22Rv1 (cell line): ENCODE measurements at regions not wholly inside any gene's neighbourhood (a gene's known extent, or its start where the extent isn't known, plus 50 kb on each side); places are given as distances from the start of the nearest gene placed in this dataset.

Experiments
- H3K27ac ChIP-seq: fragments of 450-650 bp; 2 replicates; pipeline ENCODE4 v1.5.1; 2017
- CTCF ChIP-seq: fragments of 450-650 bp; IDR thresholded peaks from 2 replicates; pipeline ENCODE4 v1.5.1; 2017; ENCODE audit warnings: mild to moderate bottlenecking
- ZFX ChIP-seq: fragments of 450-650 bp; IDR thresholded peaks from 2 replicates; pipeline ENCODE4 v1.6.1; 2017; ENCODE audit warnings: antibody characterized with exemption, borderline replicate concordance

GRCh38 chr1:218750216-218750970 lies 405.3 kb downstream of the TGFB2 start:
- no peak overlapping the region for H3K27ac ChIP-seq
- TF ChIP-seq CTCF, result no peak
- no peak for TF ChIP-seq ZFX

- no peak overlapping the region for H3K27ac ChIP-seq
- TF ChIP-seq CTCF, result no peak
- TF ChIP-seq ZFX, result no peak
These were observed 406.2 kb downstream of the TGFB2 start for GRCh38 chr1:218751208-218751948.

- H3K27ac ChIP-seq, result no peak overlapping the region
- TF ChIP-seq CTCF (no peak), ZFX (no peak)
These were observed 407.0 kb downstream of the TGFB2 start for GRCh38 chr1:218752126-218752525.

- no peak overlapping the region for H3K27ac ChIP-seq
- TF ChIP-seq CTCF (no peak), ZFX (no peak)
These were observed 409.3 kb downstream of the TGFB2 start for GRCh38 chr1:218754477-218754876.

- no peak overlapping the region for H3K27ac ChIP-seq
- TF ChIP-seq ZFX (no peak), CTCF (no peak)
These were observed 410.0 kb downstream of the TGFB2 start for GRCh38 chr1:218755128-218755527.

- no peak overlapping the region for H3K27ac ChIP-seq
- TF ChIP-seq CTCF, result no peak
- no peak for TF ChIP-seq ZFX
These were observed 413.9 kb upstream of the LYPLAL1 start for GRCh38 chr1:218759795-218760194.
